COLO829 (cell line): ENCODE measurements at regions not wholly inside any gene's neighbourhood (a gene's known extent, or its start where the extent isn't known, plus 50 kb on each side); places are given as distances from the start of the nearest gene placed in this dataset.
A peak's percentile ranks its signal among the peaks of the same experiment; 100 is the strongest.

ENCODE experiments used
- DNase-seq: peaks from one replicate; pipeline ENCODE4 v3.0.0; 2012; ENCODE audit warnings: low spot score

DNA sequence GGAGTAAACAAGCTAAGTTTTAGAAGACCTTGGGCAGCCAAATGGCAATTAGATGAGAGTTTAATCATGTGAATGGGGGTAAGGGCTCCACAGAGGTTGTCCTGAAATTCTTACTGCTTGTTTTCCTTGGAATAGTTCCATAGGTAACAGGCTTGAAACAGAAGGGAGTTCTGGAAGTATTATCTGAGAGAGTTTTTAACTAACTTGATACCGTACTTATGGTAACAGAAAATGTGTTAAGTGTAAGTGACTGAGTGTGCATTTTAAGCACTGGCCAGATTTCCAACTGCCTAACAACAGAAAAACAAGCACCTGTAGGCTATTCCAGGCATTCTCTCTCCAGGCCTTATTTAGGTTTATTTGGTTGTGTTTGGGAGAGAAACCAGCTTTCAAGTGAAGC is 414.6 kb upstream of the PDE3A start:
- no peak for DNase-seq

DNA sequence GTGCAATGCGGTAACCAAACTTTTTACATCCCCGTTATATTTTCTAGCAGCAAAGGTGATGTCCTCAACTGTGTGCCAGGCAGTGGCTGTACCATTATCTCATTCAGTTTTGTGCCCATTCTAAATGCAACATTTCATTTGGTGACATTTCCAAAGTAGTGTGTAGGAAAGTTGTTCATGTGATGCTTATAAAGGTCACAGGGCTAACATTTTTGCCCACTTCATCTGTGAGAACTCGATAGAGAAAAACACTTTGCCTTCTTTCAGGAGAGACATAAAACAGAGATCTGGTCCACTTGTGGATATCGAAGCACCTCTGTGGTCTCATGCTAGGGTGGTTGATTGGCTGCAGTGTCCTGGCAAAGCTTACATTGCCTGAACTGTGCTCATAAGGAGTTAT is 414.2 kb upstream of the PDE3A start:
- no peak for DNase-seq

DNA sequence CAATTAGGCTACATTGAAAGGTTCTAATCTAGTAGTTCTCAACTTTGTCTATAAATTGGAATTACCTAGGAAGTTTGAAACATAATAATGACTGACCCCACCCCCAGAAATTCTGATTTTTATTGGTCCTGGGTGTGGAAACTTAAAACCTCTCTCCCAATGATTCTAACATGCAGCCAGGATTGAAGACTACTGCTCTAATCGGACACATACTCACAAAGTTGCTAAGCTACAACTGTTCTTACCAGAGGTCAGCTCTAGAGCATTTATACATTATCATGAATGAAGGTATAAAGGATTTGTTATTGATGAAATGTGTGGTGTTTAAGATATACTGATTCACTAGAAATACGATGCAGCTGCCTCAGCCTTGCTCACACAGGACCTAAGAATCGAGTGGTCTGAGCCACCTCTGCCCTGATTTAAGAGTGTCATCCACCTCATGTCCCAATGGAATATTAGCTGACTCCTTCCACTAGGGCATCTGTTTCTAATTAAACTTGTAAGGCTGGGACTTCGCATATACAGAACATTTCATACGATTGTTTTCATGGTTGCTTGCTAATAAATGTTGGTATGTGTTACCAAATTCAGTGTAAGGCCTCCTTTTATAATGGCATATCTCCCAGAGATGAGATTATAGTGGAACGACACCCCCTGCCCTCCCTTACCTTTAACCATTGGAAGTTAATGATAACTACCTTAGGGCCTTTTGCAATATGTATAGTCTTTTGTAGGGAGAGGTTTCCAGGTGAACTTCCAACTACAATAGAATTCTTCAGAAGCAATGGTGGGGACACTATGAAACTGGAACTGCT is 410.8 kb upstream of the PDE3A start:
- DNase-seq: no peak

GRCh38 chr12:19958389-19958788 is 409.9 kb upstream of the PDE3A start:
- no peak for DNase-seq

GRCh38 chr12:19959353-19959752 is 409.0 kb upstream of the PDE3A start:
- DNase-seq: no peak

DNA sequence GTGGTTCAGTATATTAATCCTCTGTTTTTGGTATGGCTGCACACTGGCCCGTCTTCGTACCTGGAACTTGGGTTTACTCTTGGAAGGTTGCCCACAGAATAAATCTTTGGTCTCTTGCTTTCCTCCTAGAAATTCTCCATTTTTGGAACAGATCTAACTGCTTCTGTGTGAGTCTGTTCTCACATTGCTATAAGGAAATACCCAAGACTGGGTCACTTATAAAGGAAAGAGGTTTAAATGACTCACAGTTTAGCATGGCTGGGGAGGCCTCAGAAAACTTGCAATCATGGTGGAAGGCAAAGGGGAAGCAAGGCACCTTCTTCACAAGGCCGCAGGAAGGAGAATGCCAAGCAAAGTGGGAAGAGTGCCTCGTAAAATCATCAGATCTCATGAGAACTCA is 407.8 kb upstream of the PDE3A start:
- DNase-seq: no peak

DNA sequence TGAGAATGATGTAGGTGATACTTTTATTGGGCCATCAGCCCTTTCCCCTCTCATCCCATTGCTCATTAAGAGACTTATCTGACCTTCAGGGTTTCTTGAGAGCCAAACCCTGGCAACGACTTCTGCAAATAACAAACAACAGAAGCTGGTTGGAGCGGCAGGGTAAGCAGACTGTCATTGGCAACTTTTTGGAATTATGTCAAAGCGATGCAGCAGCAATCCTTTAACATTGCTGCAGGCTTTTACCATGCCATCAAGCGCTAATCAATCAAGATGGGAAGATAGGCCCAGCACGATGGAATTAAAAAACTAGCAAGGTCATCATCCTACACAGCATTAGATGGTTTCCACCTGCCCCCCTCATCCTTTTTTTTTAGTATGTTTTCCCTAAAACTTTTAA is 406.1 kb upstream of the PDE3A start:
- no peak for DNase-seq

DNA sequence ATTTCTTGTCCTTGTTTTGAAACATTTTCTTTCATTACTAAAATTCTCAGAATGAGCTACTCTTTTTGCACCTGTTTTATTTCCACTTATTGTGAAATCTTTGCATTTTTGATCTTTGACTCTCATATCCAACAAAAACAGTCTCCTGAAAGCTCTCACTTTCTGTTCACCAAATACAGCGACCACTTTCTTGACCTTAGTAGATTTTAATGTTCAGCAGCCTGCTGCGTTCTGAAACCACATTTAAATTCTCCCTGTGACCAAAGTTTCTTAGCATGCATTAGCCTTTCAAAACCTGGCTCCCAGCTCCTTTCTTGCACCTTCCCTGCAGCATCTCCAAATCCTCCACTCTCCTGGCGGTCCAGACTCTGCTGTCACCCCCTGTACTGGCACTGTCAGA is 404.4 kb upstream of the PDE3A start:
- DNase-seq: no peak

DNA sequence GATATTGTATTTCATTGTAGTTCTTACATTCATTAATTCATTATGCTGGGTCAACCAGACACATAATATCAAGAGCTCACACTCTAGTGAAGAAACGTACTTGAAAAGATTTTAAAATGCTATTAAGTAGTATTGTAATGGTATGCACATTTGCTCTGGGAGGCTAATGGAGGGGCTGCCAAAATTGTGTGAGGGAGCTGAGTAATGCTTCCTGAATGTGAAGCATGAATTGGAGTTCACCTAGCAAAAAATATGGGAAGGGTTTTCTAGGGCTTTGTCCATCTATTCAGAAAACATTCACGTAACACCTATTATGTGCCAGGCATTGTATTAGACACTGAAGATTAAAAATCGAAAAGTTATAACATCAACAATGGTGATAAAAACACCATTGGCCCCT is 403.8 kb upstream of the PDE3A start:
- DNase-seq: no peak

DNA sequence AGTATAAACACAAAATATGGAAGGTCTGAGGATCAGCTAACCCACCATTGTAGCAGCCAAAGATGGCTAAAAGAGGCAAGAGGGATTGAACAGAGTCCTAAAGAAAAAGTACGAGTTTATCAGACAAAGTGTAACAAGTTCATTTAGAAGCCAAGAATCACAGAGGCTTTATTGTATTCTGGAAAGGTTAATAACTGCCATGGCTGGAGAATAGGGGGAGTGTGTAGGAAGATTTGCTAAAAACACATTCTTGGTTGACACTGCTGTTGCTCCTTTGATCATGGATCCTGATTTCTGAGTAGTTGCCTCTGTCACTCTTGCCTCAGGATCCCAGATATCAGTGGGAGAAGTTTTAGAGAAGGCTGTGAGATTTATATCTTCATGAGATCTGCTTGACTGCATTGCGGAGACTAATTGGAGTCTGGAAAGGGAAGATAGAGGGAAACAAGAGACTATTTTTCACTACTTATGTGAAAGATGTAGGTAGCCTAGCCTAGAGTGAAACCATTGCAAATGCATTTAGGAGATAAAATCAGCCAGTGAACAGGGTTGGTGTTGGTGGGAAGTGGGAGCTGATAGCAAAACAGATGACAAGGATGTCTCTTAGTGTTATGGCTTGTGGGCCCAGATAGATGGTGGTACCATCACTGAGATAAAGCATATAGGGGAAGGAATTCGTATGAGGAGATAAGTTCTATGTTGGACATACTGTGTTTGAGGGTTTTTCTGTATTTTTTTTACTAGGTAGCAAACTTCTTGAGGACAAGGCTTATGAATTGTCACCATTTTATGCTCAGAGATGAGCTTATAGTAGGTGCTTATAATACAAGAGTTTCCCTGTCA is 402.9 kb upstream of the PDE3A start:
- DNase-seq: peak; percentile 60

GRCh38 chr12:19967001-19967400 is 401.3 kb upstream of the PDE3A start:
- peak; percentile 16 for DNase-seq

- peak; percentile 73 for DNase-seq
These were observed 400.9 kb upstream of the PDE3A start for GRCh38 chr12:19967431-19967830.

DNA sequence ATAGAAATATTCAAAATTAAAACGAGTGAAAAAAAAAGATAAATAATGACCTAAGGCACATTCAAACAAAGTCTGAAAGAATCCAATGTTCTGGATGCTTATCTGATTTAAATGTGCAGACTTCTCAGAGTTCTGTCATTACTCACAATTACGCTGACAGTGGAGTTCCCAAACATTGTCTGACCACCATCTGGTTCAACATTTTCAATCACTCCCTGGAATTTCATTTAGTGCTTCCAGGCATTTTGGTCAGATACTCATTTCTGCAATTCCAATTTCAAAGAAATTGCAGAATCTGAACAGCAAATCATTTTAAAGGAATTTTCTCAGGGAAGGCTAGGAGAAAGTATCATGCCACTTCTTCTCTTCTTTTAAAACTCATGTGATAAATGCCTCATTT is 398.2 kb upstream of the PDE3A start:
- peak; percentile 58 for DNase-seq

- no peak for DNase-seq
These were observed 397.5 kb upstream of the PDE3A start for GRCh38 chr12:19970821-19971220.

GRCh38 chr12:19971361-19972280 is 396.7 kb upstream of the PDE3A start:
- no peak for DNase-seq

- no peak for DNase-seq
These were observed 395.7 kb upstream of the PDE3A start for GRCh38 chr12:19972325-19973288.

- no peak for DNase-seq
These were observed 390.1 kb upstream of the PDE3A start for GRCh38 chr12:19978193-19978592.

DNA sequence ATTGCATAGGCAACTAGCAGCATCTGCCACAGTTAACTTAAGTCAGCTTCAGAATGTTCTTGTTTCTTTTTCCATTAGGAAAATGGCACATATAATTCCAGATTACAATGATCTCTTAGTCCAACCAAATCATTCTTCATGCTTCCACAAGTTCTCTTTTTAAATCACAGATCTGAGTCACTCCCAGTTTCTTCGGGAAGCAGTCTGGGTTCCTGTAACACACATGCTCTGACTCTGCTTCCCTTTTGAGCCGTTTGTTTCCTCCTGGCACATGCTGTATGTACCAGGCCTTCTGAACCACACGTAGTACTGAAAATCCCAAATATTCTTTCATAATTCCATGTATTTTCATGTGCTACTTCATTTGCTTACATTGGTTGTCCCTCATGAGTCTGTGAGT is 388.8 kb upstream of the PDE3A start:
- no peak for DNase-seq

- no peak for DNase-seq
These were observed 386.4 kb upstream of the PDE3A start for GRCh38 chr12:19981944-19982343.

DNA sequence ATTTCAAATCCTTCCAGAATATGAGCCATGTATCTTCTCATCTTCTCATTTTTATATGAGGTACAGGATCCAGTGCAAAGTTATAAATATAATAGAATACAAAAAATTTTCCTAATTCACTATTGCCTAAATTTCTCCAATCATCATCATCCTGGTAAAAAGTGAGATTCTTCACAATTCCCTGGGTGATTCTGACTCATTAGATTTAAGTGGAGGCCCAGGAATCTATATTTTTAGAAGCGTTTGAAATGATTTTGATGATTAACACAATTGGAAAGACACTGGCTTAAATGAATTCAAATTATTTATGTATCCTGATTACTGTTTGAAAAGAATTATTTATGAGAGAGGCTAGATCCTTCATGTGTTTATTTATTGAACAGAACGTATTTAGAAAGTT is 380.3 kb upstream of the PDE3A start:
- no peak for DNase-seq

DNA sequence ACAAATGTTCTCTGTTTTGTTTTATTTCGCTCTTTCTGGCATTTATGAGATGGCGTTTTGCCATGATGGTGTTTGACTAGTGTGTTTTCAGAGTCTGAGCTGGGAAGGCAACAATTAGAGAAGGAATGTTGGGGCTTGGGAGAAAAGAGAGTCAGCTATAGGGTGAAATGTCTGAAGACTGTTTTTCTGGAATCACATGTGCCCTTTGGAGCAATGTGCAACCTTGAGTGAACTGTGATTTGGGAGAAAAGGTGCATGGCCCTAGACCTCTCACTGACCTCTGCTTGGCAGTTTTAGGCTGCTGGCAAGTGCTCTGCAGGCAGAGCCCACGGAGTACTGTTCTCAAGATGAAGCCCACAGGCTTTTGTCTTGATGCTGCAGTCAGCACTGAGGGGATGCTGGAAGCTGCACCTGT is 379.9 kb upstream of the PDE3A start:
- no peak for DNase-seq
